Suppressor macrophage treated with lipopolysaccharide for 1 hour (primary cell): ENCODE measurements at regions not wholly inside any gene's neighbourhood (a gene's known extent, or its start where the extent isn't known, plus 50 kb on each side); places are given as distances from the start of the nearest gene placed in this dataset.
"Not testable (repeated sequence)": the region's sequence is repeated elsewhere in the genome, so short reads cannot be mapped to it uniquely, and the experiment has no call there.

Source experiments
- DNase-seq, 3 donors: peaks; one replicate each; pipeline ENCODE4 v3.0.0-alpha.2; 2020 to 2022

- DNase-seq, result no peak
Observed at GRCh38 chr21:31609081-31609480, 50.4 kb upstream of the SOD1 start.

- no peak for DNase-seq
Observed at GRCh38 chr21:31607791-31608190, 51.7 kb upstream of the SOD1 start.

- DNase-seq, result no peak
Observed at GRCh38 chr21:31606081-31606874, 53.2 kb upstream of the SOD1 start.

- DNase-seq, result peak; percentile 73 to 91 (median 87)
Observed at GRCh38 chr21:31604591-31605190, 54.8 kb upstream of the SOD1 start.

- no peak for DNase-seq
Observed at GRCh38 chr21:31599563-31599962, 59.9 kb upstream of the SOD1 start.

- no peak for DNase-seq
Observed at GRCh38 chr21:31599013-31599412, 60.5 kb upstream of the SOD1 start.

GRCh38 chr21:31597683-31598082, 61.8 kb upstream of the SOD1 start:
- DNase-seq, result no peak

GRCh38 chr21:31596055-31596454, 63.4 kb upstream of the SOD1 start:
- DNase-seq, result no peak

- DNase-seq, result no peak
Observed at GRCh38 chr21:31594726-31595125, 64.8 kb upstream of the SOD1 start.

GRCh38 chr21:31594279-31594678, 65.2 kb upstream of the SOD1 start:
- DNase-seq, result no peak

GRCh38 chr21:31592963-31593560, 66.4 kb upstream of the SOD1 start:
- no peak for DNase-seq

GRCh38 chr21:31592516-31592915, 67.0 kb upstream of the SOD1 start:
- DNase-seq, result no peak

GRCh38 chr21:31589820-31590219, 69.7 kb upstream of the SOD1 start:
- no peak for DNase-seq

- DNase-seq, result no peak
Observed at GRCh38 chr21:31586118-31586517, 73.4 kb upstream of the SOD1 start.

GRCh38 chr21:31583937-31584336, 75.6 kb upstream of the SOD1 start:
- DNase-seq, result not testable (repeated sequence)

- no peak for DNase-seq
Observed at GRCh38 chr21:31583498-31583897, 76.0 kb upstream of the SOD1 start.

- peak; percentile 78 to 87 (median 83) for DNase-seq
Observed at GRCh38 chr21:31580866-31581276, 78.6 kb upstream of the SOD1 start.

GRCh38 chr21:31577271-31577670, 82.2 kb upstream of the SOD1 start:
- peak; percentile 24 to 51 (median 40) for DNase-seq

- no peak for DNase-seq
Observed at GRCh38 chr21:31576428-31576827, 83.1 kb upstream of the SOD1 start.

- DNase-seq, result no peak
Observed at GRCh38 chr21:31573217-31573616, 86.3 kb upstream of the SOD1 start.

GRCh38 chr21:31571879-31572278, 87.6 kb upstream of the SOD1 start:
- DNase-seq, result no peak

- no peak for DNase-seq
Observed at GRCh38 chr21:31570824-31571566, 88.5 kb upstream of the SOD1 start.

GRCh38 chr21:31566611-31567010, 92.9 kb upstream of the SOD1 start:
- no peak for DNase-seq
